Loucy (cell line): ENCODE measurements at regions not wholly inside any gene's neighbourhood (a gene's known extent, or its start where the extent isn't known, plus 50 kb on each side); places are given as distances from the start of the nearest gene placed in this dataset.

ENCODE experiments used
- H2AFZ ChIP-seq: fragments of 200-600 bp; sonication (generic); 2 replicates; pipeline ENCODE4 v1.6.0; 2016; ENCODE audit warnings: antibody characterized with exemption, mild to moderate bottlenecking, low read length, moderate library complexity
- H3F3A ChIP-seq: fragments of 200-600 bp; 2 replicates; pipeline ENCODE4 v1.6.0; 2016; ENCODE audit warnings: antibody characterized with exemption, low read depth, mild to moderate bottlenecking
- H3K27me3 ChIP-seq: fragments of 200-600 bp; sonication (generic); 2 replicates; pipeline ENCODE4 v1.6.1; 2014; ENCODE audit warnings: low read length, mild to moderate bottlenecking; ENCODE audit not compliant: insufficient read depth, poor library complexity, severe bottlenecking
- H3K36me3 ChIP-seq: fragments of 200-600 bp; sonication (generic); 2 replicates; pipeline ENCODE4 v1.6.1; 2016; ENCODE audit warnings: low read length; ENCODE audit not compliant: insufficient read depth
- H3K4me1 ChIP-seq: fragments of 200-600 bp; sonication (generic); 2 replicates; pipeline ENCODE4 v1.5.1; 2014; ENCODE audit warnings: low read length, mild to moderate bottlenecking; ENCODE audit not compliant: insufficient read depth, poor library complexity, severe bottlenecking
- H3K4me2 ChIP-seq: fragments of 200-600 bp; sonication (generic); 2 replicates; pipeline ENCODE4 v1.6.0; 2014; ENCODE audit warnings: antibody characterized with exemption, low read length, low read depth, mild to moderate bottlenecking; ENCODE audit not compliant: poor library complexity, severe bottlenecking
- H3K4me3 ChIP-seq: fragments of 200-600 bp; sonication (generic); 2 replicates; pipeline ENCODE4 v1.5.1; 2014; ENCODE audit warnings: low read length, mild to moderate bottlenecking, mixed read lengths; ENCODE audit not compliant: poor library complexity, severe bottlenecking
- H3K79me2 ChIP-seq: fragments of 200-600 bp; sonication (generic); 2 replicates; pipeline ENCODE4 v1.6.1; 2014; ENCODE audit warnings: low read length; ENCODE audit not compliant: insufficient read depth
- H3K9ac ChIP-seq: fragments of 200-600 bp; sonication (generic); 2 replicates; pipeline ENCODE4 v1.6.0; 2014; ENCODE audit warnings: mild to moderate bottlenecking, low read depth, low read length, moderate library complexity; ENCODE audit not compliant: poor library complexity, severe bottlenecking
- H3K9me2 ChIP-seq: fragments of 200-600 bp; sonication (generic); replicated peaks from 2 replicates; pipeline ENCODE4 v1.6.1; 2016; ENCODE audit warnings: low read depth, low read length, mixed read lengths
- H3K9me3 ChIP-seq: fragments of 200-600 bp; sonication (generic); 2 replicates; pipeline ENCODE4 v1.6.1; 2014; ENCODE audit warnings: mild to moderate bottlenecking, antibody characterized with exemption, low read length, low read depth; ENCODE audit not compliant: insufficient read depth
- H4K20me1 ChIP-seq: fragments of 200-600 bp; sonication (generic); 2 replicates; pipeline ENCODE4 v1.6.0; 2014; ENCODE audit warnings: antibody characterized with exemption, low read length, mild to moderate bottlenecking; ENCODE audit not compliant: insufficient read depth, poor library complexity, severe bottlenecking
- EZH2phosphoT487 ChIP-seq: fragments of 200-600 bp; IDR thresholded peaks from 2 replicates; pipeline ENCODE4 v1.6.1; 2018; ENCODE audit warnings: antibody characterized with exemption, mild to moderate bottlenecking, moderate library complexity, borderline replicate concordance
- TF ChIP-seq, protein P1 (sequence below): fragments of 200-600 bp; sonication (generic); conservative IDR thresholded peaks from 2 replicates; pipeline ENCODE4 v1.5.1; 2014; ENCODE audit warnings: mild to moderate bottlenecking, antibody characterized with exemption, low read length

- Histone ChIP-seq H3K27me3 (no peaks in the 10 kb centered on the region), H3K9me2 (no peaks in the 10 kb centered on the region), H3K4me3 (no peak overlapping the region), H3K36me3 (no peaks in the 10 kb centered on the region), H4K20me1 (no peaks in the 10 kb centered on the region), H3K79me2 (no peaks in the 10 kb centered on the region), H3K9ac (no peak overlapping the region), H3K4me2 (no peak overlapping the region), H3K4me1 (peaks cover 6% of the 10 kb centered on the region), H3F3A (no peaks in the 10 kb centered on the region), H3K9me3 (no peaks in the 10 kb centered on the region), H2AFZ (no peak overlapping the region)
- TF ChIP-seq, protein P1, sequence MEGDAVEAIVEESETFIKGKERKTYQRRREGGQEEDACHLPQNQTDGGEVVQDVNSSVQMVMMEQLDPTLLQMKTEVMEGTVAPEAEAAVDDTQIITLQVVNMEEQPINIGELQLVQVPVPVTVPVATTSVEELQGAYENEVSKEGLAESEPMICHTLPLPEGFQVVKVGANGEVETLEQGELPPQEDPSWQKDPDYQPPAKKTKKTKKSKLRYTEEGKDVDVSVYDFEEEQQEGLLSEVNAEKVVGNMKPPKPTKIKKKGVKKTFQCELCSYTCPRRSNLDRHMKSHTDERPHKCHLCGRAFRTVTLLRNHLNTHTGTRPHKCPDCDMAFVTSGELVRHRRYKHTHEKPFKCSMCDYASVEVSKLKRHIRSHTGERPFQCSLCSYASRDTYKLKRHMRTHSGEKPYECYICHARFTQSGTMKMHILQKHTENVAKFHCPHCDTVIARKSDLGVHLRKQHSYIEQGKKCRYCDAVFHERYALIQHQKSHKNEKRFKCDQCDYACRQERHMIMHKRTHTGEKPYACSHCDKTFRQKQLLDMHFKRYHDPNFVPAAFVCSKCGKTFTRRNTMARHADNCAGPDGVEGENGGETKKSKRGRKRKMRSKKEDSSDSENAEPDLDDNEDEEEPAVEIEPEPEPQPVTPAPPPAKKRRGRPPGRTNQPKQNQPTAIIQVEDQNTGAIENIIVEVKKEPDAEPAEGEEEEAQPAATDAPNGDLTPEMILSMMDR, result no peak
- no peak for TF ChIP-seq EZH2phosphoT487
These were observed 147.8 kb upstream of the EEPD1 start for GRCh38 chr7:36005293-36005692.

DNA sequence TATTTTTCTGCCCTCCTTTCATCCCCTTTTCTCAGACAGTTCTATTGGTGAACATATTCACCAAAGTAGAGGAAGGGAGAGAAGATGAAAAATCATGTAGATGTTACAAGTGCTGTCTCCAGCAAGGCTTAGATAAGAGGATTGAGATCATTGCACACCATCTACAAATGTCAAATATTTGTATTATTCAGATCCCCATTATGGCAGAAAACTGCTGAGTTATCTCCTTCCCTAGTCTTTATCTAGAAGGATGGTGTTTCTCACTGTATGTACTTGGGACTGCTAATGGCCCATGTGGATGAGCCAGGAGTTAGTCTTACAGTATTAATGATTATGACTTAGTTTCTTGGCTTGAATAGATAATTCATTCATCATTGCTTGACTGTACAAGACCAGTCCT lies 147.2 kb upstream of the EEPD1 start:
- TF ChIP-seq EZH2phosphoT487, result no peak
- TF ChIP-seq, protein P1, result no peak
- H3K4me3 ChIP-seq, result no peak overlapping the region
- no peaks in the 10 kb centered on the region for H3F3A ChIP-seq
- H3K4me1 ChIP-seq, result peaks cover 6% of the 10 kb centered on the region
- no peak overlapping the region for H2AFZ ChIP-seq
- no peaks in the 10 kb centered on the region for H3K9me2 ChIP-seq
- no peaks in the 10 kb centered on the region for H3K9me3 ChIP-seq
- H3K27me3 ChIP-seq, result no peaks in the 10 kb centered on the region
- H4K20me1 ChIP-seq, result no peaks in the 10 kb centered on the region
- H3K79me2 ChIP-seq, result no peaks in the 10 kb centered on the region
- no peak overlapping the region for H3K9ac ChIP-seq
- no peak overlapping the region for H3K4me2 ChIP-seq
- no peaks in the 10 kb centered on the region for H3K36me3 ChIP-seq

- no peaks in the 10 kb centered on the region for H3F3A ChIP-seq
- H2AFZ ChIP-seq, result no peak overlapping the region
- H3K9me2 ChIP-seq, result no peaks in the 10 kb centered on the region
- no peak for TF ChIP-seq EZH2phosphoT487
- TF ChIP-seq, protein P1, result no peak
- H3K4me1 ChIP-seq, result peaks cover 6% of the 10 kb centered on the region
- no peak overlapping the region for H3K4me3 ChIP-seq
- no peaks in the 10 kb centered on the region for H3K36me3 ChIP-seq
- no peaks in the 10 kb centered on the region for H3K9me3 ChIP-seq
- H3K79me2 ChIP-seq, result no peaks in the 10 kb centered on the region
- no peaks in the 10 kb centered on the region for H4K20me1 ChIP-seq
- H3K27me3 ChIP-seq, result no peaks in the 10 kb centered on the region
- H3K4me2 ChIP-seq, result no peak overlapping the region
- H3K9ac ChIP-seq, result no peak overlapping the region
These were observed 146.3 kb upstream of the EEPD1 start for GRCh38 chr7:36006636-36007229.
